ENCODE measurements at regions not wholly inside any gene's neighbourhood (a gene's known extent, or its start where the extent isn't known, plus 50 kb on each side); places are given as distances from the start of the nearest gene placed in this dataset.
"Not testable (repeated sequence)": the region's sequence is repeated elsewhere in the genome, so short reads cannot be mapped to it uniquely, and the experiment has no call there.

- not testable (repeated sequence) for TF ChIP-seq CTCF (IDR thresholded peaks at IDR 0.05; ENCODE audit: low read depth, low read length, poor library complexity, severe bottlenecking); EZH2phosphoT487 (IDR thresholded peaks at IDR 0.05; ENCODE audit: borderline replicate concordance, low read length)
Observed at GRCh38 chr16:5160010-5160409, 62.4 kb upstream of the EEF2KMT start.
